NCI-H82 (cell line): ENCODE measurements at regions not wholly inside any gene's neighbourhood (a gene's known extent, or its start where the extent isn't known, plus 50 kb on each side); places are given as distances from the start of the nearest gene placed in this dataset.

ENCODE experiments used
- DNase-seq: peaks from one replicate; lab custom pipeline; 2025; lab: John Stamatoyannopoulos, UW

GRCh38 chr1:219310181-219310728, 136.6 kb downstream of the LYPLAL1 start:
- no peak for DNase-seq

GRCh38 chr1:219308367-219308766, 134.7 kb downstream of the LYPLAL1 start:
- no peak for DNase-seq

- DNase-seq: no peak
Observed at GRCh38 chr1:219304227-219305226, 130.8 kb downstream of the LYPLAL1 start.

- DNase-seq: no peak
Observed at GRCh38 chr1:219302697-219303096, 129.0 kb downstream of the LYPLAL1 start.

GRCh38 chr1:219299420-219299819, 125.7 kb downstream of the LYPLAL1 start:
- no peak for DNase-seq

- no peak for DNase-seq
Observed at GRCh38 chr1:219298571-219299148, 125.0 kb downstream of the LYPLAL1 start.

- DNase-seq: no peak
Observed at GRCh38 chr1:219296430-219297355, 123.0 kb downstream of the LYPLAL1 start.

GRCh38 chr1:219294251-219294650, 120.6 kb downstream of the LYPLAL1 start:
- no peak for DNase-seq

- DNase-seq: no peak
Observed at GRCh38 chr1:219293410-219293809, 119.7 kb downstream of the LYPLAL1 start.

GRCh38 chr1:219292999-219293398, 119.3 kb downstream of the LYPLAL1 start:
- no peak for DNase-seq

- DNase-seq: no peak
Observed at GRCh38 chr1:219292341-219292740, 118.7 kb downstream of the LYPLAL1 start.

- no peak for DNase-seq
Observed at GRCh38 chr1:219289171-219289570, 115.5 kb downstream of the LYPLAL1 start.

GRCh38 chr1:219283541-219283940, 109.9 kb downstream of the LYPLAL1 start:
- DNase-seq: no peak

GRCh38 chr1:219281831-219282230, 108.2 kb downstream of the LYPLAL1 start:
- DNase-seq: no peak

- no peak for DNase-seq
Observed at GRCh38 chr1:219279017-219279770, 105.5 kb downstream of the LYPLAL1 start.

- no peak for DNase-seq
Observed at GRCh38 chr1:219278288-219278687, 104.6 kb downstream of the LYPLAL1 start.

- no peak for DNase-seq
Observed at GRCh38 chr1:219277304-219278105, 103.8 kb downstream of the LYPLAL1 start.

- DNase-seq: no peak
Observed at GRCh38 chr1:219276049-219276738, 102.5 kb downstream of the LYPLAL1 start.

GRCh38 chr1:219273088-219273686, 99.5 kb downstream of the LYPLAL1 start:
- DNase-seq: no peak
